ENCODE measurements at regions not wholly inside any gene's neighbourhood (a gene's known extent, or its start where the extent isn't known, plus 50 kb on each side); places are given as distances from the start of the nearest gene placed in this dataset.
"Not testable (repeated sequence)": the region's sequence is repeated elsewhere in the genome, so short reads cannot be mapped to it uniquely, and the experiment has no call there.

DNA sequence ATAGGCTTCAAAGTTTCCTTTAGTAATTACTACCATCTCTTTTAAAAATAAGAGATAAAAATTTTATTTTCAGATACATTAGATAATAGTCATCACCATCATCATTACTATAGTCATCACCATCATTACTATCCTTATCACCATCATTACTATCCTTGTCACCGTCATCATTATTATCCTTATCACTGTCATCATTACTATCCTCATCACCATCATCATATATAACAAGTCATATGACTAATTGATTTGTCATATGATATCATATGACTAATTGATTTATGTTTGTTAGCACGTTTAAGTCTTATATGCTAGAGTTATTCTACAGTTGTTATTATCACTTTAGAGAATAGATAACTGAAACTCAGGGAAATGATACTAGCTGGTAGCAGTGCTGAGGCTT, 382.1 kb upstream of the CDH18 start:
- DNase-seq = no peak

DNA sequence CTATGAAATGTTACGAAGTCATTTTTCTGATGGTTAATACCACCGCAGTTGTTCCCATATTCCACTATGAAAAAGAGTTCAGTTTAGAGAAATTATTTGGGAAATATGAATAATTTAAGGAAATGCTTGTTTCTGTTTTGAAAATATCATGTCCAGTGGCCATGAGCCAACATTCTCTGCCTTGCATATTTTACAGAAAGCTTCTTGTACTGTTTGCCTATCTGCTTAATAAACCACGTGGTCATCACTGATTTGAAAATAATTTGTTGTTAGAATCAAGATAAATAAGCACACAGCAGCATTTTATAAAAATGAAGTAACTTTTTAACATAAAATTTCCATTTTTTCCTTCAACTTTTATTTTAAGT, 381.5 kb upstream of the CDH18 start:
- no peak for DNase-seq

DNA sequence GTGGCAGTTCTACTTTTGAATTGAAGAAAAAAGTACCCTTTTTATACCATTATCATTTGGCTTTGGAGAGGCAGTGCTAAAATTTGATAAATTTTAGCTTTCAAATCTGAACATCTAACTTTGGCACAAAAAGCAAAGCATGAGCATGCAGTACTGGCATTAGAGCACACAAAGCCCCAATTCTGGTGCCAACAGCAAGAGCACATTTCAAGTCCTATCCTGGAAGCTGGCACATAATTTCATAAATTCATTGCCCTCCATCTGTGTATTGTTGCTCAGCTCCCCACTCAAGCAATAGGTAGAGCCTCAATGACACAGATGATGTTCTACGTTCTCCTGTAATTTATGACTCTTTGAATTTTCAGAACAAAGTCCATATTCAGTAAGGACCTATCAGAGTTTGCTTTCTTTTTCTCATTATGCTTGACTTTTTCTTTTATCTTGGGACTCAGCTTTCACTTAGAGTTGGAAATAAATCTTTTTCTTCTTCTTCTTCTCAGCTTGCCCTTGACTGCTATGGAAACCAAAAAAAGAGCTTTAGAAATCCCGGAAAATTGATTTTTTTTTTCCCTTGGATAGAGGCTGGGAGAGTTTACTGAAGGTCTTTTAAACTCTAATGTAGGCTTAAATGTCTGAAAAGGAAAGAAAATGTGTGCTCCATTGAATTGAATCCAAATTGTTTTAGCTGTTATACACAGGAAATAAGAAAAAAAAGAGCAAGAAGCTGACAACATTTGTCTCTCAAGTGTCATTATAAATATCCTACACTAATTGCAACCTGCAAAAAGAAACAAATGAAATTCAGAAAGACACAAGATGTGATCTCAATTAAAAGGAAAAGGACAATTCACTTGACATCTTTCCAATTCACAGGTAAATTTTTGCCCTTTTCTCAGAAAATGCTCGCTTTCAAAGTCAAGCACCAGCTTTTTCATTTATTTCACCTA, 380.8 kb upstream of the CDH18 start:
- DNase-seq = peak; percentile 10

DNA sequence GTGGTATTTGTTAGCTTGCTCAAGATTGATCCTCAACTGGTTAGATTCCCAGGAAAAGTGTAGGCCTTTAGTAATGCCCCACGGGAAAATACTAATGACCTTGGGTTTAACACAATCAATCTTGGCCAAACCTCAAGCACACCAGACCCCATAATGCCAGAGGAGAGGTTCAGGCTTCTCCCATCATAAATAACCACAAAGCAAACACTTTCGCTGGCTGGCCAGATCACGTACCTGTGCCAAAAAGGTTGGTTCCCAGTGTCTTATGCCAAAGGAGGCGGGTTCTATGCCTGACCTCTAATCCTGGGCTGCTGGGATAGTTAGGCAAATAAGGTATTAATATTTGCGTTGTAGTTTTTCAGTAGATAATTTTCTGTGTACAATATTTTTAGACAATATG, 379.2 kb upstream of the CDH18 start:
- DNase-seq = peak; percentile 72

DNA sequence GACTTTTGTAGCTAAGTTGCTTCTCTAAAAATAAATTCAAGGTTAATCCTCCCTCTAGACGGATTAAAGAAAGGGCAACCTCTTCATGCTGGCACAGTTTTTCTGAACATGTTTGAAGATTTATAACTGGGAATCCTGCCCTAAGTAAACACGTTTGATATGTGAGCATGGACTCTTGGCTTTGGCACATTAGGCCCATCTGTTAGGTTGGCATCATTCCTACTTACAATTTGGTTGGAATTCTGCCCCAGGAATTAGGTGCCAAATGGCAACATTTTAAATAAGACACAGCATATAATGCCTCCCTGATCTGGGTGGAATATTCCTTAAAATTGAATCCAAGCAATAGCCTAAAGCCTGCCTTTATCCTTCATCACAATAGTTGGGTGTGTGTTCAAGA, 372.3 kb upstream of the CDH18 start:
- DNase-seq = peak; percentile 93

DNA sequence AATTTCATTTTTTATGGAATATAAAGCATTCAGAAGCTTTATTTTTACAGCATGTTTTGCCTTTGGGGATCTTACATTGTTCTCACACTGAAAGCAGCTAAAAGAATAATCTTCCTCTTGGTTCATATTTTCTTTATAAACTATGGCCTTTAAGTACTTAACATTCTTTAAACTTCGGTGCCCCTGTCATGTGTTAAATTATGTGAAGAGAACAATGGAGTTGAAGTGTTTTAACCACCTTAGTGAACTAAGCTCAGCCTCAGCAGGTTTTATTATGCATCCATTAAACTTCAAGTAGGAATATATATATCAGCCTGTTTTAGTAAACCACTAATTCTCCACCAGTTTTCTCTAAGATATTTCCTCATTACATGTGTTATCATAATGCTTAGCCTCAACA, 371.4 kb upstream of the CDH18 start:
- DNase-seq = peak; percentile 9

DNA sequence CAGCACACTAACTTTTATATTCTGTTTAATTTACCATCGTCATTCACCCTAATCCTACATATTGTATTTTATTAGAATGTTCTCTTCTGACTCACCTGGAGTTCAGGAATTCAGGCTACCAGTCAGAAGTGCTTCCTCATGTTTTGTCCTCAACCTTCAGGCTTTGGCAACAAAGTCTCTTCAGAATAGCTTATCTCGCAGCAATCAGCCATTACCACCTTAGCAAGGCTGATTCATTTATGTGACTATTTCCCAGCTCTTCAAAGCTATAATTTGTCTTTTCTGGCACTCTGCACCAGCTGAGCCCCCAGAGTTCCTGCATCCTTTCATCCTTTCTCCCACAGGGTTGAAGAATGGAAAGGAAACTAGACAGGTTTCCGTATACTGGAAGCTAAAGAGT, 365.5 kb upstream of the CDH18 start:
- no peak for DNase-seq

DNA sequence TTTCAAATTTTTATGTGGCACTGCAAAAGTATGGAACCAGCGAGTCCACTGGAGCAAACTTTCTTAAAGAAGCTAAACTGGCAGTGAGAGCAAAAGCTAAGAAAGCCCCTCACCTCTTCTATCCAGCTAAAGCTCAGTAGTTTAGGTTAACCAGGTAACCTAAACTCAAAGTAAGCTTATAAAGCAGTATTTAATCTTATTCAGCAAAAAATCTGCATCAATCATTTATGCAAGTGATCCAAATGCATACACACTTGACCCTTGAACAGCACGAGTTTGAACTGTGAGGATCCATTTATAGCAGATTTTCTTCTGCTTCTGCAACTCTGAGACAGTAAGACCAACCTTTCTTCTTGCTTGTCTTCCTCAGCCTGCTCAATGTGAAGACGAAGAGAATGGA, 363.8 kb upstream of the CDH18 start:
- no peak for DNase-seq

DNA sequence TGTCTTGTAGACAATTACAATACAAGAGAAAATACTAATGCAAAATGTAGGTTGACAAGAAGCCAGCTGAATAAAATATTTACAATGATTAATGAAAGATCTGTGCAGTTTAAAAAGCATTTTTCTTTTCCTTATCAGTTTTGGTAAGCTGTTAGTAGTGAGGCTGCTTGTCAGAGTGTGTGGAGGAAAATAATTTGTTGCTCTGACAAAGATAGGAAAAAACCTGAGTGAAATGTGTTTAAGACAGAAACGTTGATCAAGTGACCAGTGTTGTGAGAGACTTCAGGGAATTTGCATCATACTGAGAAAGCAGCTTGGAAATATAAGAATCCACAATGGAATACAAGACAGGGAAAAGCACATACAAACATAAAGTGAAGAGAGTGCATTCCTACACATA, 360.3 kb upstream of the CDH18 start:
- DNase-seq = no peak

DNA sequence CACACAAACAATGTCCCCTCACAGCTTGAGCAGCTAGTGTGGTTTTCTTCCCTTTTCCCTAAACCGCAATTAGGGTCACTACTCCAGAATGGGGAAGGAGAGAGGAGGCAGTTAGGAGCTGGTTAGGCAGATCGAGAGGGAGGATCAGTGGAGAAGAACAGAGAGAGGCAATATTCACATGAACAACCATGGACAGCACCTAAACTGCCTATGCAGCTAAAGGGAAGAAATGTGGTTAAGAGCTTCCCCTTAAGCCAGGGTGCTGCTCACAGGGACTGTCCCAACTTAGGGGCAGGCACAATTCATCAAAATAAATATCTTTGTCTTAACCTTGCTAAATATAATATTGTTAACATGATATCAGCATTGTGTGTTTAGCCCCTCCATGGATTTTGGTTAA, 359.3 kb upstream of the CDH18 start:
- no peak for DNase-seq

DNA sequence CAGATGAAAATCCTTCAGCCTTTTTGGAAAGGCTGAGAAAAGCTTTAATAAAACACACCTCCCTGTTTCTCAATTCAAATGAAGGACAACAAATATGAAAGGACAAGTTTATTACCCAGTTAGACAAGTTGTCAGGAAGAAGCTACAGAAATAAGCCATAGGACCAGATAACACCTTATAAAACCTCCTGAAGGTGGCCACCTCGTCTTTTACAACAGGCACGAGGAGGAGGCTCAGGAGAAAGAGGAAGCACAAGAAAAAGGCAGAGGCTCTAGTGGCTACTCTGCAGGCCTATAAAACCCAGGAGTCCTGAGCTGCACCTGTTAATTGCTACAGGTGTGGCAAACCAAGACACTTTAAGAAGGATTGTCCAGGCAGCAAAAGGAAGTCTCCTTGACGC, 352.1 kb upstream of the CDH18 start:
- DNase-seq = no peak

DNA sequence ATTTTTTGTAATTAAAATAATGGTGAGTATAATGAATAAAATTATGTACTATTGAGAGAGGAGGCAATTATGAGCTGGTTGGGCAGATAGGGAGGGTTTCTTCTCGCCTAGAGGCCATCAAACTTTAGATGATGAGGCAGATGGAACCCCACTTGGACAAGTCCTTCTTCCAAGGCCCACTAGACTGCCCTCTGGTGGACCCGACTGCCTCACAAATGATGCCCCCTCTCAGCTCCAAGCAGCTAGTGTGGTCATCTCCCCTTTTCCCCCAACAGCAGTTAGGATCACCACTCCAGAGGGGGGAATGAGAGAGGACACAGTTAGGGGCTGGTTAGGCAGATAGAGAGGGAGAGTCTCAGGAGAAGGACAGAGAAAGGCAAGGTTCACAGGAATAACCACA, 348.0 kb upstream of the CDH18 start:
- no peak for DNase-seq

DNA sequence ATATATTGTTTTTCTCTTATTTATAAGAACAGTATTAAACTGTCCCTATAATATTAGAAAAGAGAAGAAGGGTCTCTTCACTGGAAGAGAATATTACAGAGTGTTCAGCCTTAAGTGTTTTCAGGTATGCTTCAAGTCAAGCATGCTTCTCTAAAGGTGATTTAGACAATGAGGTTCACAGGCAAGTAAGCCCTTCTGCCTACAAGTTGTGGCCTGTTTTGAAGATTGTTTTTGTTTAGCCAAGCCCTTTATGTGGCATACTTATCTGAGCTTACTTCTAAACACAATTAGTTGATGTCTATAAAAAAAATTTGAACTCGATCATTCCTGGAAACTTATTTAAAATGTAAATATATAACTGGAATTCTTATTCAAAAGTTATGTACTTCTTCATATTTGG, 343.8 kb upstream of the CDH18 start:
- no peak for DNase-seq

DNA sequence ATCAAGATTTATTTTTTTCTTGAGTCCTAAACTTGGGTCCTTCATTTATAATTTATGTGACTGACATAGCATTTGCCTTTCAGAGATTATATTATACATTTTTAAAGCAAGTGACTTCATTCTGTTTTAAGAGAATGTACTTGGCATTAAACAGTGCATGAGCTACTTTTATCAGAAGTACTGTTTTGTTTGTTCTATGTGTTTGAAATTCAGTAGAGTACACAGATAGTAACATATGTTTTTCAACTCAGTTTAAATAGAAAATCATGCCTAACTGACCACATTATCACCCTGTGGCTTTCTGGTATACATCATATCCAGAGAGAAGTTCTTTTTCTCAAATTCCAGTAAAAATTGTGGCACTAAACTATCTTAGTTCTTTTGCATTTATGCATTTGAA, 335.3 kb upstream of the CDH18 start:
- no peak for DNase-seq

DNA sequence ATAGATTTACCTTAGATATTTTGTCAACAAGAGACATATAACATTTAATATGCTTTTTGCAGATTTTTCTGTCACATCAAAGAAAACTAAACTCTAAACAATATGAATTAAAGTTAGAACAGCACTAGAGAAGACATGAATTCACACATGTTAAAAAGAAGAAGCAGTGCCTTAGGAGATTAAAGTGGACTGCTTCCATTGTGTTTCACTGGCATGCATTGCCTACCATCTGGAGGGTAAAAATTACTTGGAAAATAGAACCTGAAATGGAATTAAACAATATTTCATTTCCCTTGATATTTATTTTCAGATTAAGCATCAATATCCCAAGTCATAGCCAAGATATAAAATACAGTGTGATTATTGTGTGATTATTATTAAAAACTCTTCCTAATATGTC, 319.4 kb upstream of the CDH18 start:
- DNase-seq = no peak

DNA sequence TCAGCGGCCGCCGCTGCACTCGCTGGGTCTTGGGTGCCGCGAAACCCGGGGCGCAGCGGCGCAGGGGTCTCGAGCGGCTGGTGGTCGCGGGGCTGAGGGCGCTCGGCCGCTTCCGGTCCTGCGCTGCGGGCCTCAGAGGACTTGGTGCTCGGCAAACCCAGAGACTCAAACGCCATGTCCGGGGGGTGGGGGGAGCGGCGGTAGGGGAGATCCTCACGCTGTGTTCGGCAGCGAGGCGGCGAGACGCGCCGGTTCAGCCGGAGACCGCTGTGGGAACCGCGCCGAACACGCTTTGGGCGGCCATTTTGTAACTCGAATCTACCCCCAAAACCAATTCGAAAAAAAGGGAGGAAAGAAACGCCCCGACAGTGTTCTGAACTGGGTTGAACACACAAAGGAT, 317.5 kb upstream of the CDH18 start:
- no peak for DNase-seq

DNA sequence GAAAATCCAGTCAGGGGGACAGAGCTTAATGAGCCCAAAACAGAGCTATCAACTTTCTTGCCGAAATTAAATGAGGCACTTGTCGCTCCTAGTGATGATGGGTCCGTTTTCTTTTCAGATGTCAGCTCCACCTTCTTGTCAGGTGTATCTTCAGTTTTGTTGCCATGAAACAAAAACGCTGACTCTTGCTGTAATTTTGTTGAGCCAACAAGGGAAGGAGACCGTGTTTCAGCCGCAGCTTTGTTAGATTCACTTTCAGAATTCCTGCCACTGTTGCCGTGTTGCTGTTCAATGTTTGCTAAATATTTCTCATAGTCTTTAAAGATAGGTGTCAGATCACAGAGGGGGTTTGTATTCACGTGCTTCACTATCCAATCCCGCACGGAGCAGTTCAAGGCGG, 316.6 kb upstream of the CDH18 start:
- not testable (repeated sequence) for DNase-seq

DNA sequence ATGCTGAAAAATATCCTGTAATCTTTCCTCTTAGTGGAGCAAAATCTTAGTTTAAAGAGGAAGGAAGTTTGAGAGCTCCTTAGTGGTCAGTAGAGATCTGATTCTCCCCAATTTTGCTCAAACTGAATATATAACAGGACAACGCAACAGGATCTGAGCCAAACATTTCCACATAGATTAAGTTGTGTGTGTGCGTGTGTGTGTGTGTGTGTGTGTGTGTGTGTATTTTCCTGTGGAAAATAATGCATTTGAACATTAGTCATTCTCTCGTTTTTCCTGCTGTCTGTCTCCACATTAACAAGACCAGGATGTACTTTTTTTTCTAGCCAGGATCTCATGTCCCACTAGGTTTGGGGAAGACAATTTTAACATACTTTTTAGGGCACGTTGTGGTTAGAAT, 312.1 kb upstream of the CDH18 start:
- DNase-seq = no peak

DNA sequence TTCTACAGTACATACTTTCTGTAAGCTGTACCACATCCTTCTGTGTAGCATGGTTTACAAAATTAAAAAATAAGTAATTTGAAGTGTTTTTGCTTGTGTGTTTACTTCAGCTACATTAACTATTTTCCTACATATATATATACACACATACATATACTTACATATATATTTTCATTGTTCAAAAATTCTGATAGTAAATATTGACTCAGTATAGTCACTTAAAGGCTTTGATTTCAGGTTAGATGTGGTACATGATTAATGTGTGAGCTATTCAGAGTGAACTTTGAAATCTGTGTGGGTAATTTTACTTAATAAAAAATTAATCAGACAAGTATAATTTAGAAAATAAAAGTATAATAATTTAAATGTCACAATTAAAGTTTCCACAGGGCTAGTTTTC, 306.7 kb upstream of the CDH18 start:
- DNase-seq = no peak

DNA sequence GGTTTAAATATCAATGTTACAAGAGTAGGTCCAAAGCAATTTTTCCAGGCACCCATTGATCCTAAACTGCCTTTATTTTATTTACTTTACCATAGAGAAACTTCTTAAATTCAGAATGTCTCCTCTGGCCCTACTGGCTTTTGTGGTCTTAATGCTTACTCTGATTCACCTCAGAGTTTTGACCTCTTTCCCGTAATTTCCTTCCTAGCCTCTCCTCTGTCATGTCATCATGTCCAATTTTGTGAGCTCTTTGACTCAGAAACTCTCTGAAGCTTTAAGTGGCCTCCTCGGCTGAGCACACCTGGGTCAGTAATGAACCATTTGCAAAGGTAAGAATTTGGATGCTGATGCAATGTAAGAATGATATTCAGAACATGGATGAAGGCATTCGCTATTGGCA, 303.8 kb upstream of the CDH18 start:
- DNase-seq = no peak

DNA sequence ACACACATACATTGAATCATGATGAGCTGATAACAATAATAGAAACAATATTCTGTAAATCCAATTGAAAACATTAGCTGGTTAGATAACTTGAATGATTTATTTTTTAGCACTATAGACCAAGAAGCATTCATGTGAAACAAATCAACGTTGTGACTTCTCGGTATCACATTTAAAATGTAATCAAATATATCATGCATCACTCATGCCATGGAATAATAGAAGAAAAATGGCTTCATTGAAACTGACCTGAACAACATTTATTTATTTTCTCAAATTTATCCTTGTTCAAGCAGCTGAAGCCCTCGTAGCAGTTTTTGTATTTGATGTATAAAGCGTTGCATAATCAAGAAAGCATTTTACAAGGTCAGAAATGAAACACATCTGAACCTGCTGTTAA, 299.6 kb upstream of the CDH18 start:
- DNase-seq = no peak

DNA sequence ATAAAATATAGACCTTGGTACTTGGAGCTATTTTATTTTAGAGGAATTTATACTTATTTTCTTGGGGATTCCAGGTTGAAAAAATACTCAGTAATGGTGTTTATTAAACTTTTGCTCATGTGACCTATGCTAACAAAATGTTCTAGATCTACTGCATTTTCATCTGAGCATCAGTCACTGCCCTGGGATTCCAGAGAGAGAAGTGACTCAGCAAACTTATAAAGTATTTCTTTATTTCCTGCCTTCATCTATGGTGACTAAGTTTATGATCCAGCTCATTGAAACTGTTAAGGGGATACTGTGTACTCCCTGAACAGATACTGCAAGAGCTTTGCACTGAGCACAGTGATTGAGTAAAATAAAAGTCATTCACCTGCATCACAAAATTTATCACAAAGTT, 298.5 kb upstream of the CDH18 start:
- DNase-seq = no peak

DNA sequence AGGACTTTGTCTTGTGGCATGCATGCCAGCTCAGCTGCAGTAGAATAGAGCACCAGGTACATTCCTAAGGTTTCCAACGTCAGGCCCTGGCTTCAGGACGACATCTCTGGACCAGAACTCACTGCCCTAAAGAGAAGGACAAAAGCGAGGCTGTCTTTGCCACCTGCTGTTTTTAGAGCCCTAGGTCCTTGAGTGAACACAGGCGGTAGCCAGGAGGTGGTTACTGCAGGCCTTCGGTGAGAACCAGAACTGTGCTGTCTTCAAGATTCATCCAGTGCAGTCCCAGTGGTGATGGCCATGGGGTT, 288.9 kb upstream of the CDH18 start:
- DNase-seq = no peak

DNA sequence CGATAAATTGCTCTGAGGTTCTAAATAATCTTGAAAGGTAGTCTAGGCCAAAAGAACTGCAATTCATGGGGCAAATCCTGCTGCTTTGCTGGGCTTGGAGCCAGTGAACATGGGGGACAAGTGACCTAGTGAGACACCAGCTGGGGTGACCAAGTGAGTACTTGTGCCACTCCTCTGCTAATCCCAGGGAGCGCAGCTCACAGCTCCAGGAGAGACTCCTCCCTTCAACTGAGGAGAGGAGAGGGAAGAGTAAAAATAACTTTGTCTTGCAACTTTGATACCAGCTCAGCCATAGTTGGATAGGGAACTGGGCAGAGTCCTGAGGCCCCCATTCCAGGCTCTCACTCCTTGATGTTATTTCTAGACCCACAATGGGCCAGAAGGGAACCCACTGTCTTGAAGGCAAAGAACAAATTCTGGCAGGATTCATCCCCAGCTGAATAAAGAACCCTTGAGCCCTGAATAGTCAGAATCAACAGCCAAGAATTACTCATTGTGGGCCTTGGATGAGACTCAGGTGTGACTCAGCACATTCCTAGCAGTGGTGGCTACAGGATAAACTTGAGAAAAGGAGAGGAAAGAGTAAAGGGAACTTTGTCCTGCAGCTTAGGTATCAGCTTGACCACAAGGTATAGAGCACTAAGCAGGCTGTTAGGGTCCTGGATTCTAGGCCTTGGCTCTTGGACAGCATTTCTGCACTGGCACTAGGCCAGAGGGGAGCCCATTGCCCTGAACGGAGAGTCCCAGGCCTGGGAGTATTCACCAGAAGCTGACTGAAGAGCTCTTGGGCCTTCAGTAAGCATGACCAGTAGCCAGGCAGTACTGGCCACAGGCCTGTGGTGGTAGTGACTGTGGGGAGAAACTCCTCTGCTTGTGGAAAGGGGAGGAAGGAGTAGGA, 288.3 kb upstream of the CDH18 start:
- no peak for DNase-seq

Measured in NCI-H1092 treated with DMSO at 0.1 percent for 48 hours (cell line).